Heart left ventricle (tissue), 13 donors: ENCODE measurements at regions not wholly inside any gene's neighbourhood (a gene's known extent, or its start where the extent isn't known, plus 50 kb on each side); places are given as distances from the start of the nearest gene placed in this dataset.

ENCODE experiments used
- CTCF ChIP-seq, 12 donors: fragments of 200-600 bp; sonication (generic) in 4 of 12; IDR thresholded peaks; one replicate each; pipeline versions ENCODE4 v1.5.0 to v1.8.0; 2018 to 2022; ENCODE audit warnings: antibody characterized with exemption in 12 of 12, mild to moderate bottlenecking in 5 of 12
- POLR2A ChIP-seq, 2 donors: fragments of 450-650 bp; IDR thresholded peaks; one replicate each; pipeline ENCODE4 v1.6.1; 2017; ENCODE audit warnings: antibody characterized with exemption in 2 of 2, mild to moderate bottlenecking in 2 of 2, moderate library complexity in 2 of 2
- donor health status: ischemic (EF 13 %, LVEDD 7.1; RV severe dilation, severe dysfunction).
- donor health status: DM: no; HTN: yes; CAD: no.
- donor health status: DM: no; HTN: no; CAD: no.
- donor health status: ischemic (EF 25% LVEDD 6.9; RV normal size, moderate dysfunction).
- donor health status: ischemic (EF 25% LVEDD 5.7; RV mildly dilated, moderate dysfunction).
- donor health status: ischemic (EF 35%, LVEDD 5.7; RV mildly dilated, moderate dysfunction).
- donor health status: nonischemic (EF 11% LVEDD 7.7; RV severe dilation, severe dysfunction).
- donor health status: DM: yes; HTN: yes; CAD: no.
- donor health status: PGD.
- donor health status: ischemic (EF 29% LVEDD 5.4; RV normal size, mild dysfunction).
- donor health status: nonischemic (EF 23%, LVEDD 6.1; RV moderate dilation, normal function).

DNA sequence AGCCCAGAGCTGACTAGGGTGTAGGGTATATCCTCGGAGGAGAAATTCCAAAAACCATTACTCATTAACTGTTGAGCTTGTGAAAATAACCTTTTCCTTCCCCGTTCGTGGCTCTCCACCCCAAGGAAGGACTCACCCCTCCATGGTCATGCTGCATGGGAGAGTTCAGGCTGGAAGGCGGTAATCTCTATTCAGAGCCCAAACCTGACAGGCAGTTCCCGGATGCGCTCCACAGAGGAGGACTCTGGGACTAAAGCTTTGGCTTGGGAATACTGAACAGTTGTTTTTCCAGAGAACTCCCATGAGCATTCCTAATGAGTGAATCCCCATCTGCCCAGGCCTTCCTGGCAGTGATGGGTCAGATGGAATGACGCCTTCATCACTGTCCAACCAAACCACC, 125.4 kb downstream of the BCOR start:
- TF ChIP-seq CTCF (IDR thresholded peaks at IDR 0.05), result no peak
- no peak for TF ChIP-seq POLR2A (IDR thresholded peaks at IDR 0.05)
